Mesendoderm (in vitro differentiated cells): ENCODE measurements at regions not wholly inside any gene's neighbourhood (a gene's known extent, or its start where the extent isn't known, plus 50 kb on each side); places are given as distances from the start of the nearest gene placed in this dataset.

Experiments
- DNase-seq: peaks from one replicate; pipeline ENCODE4 v3.0.0; 2013
- H2AK5ac ChIP-seq: 2 replicates; pipeline ENCODE4 v1.6.1; 2013; ENCODE audit warnings: low read length, inconsistent platforms
- H2BK120ac ChIP-seq: 2 replicates; pipeline ENCODE4 v1.6.1; 2013; ENCODE audit warnings: low read depth, mild to moderate bottlenecking, low read length, moderate library complexity, mixed read lengths
- H2BK15ac ChIP-seq: replicated peaks from 2 replicates; pipeline ENCODE4 v1.6.1; 2013; ENCODE audit warnings: low read depth, mild to moderate bottlenecking, moderate library complexity
- H2BK5ac ChIP-seq: 2 replicates; pipeline ENCODE4 v1.6.1; 2013; ENCODE audit warnings: low read length, inconsistent platforms
- H3K18ac ChIP-seq: 2 replicates; pipeline ENCODE4 v1.6.1; 2013; ENCODE audit warnings: mild to moderate bottlenecking, low read length, mixed read lengths
- H3K23ac ChIP-seq: one replicate; pipeline ENCODE4 v1.6.1; 2013; ENCODE audit warnings: low read length
- H3K27ac ChIP-seq: 2 replicates; pipeline ENCODE4 v1.5.1; 2013; ENCODE audit warnings: low read depth, mild to moderate bottlenecking, inconsistent platforms, low read length, moderate library complexity
- H3K27me3 ChIP-seq: 2 replicates; pipeline ENCODE4 v1.6.1; 2013; ENCODE audit warnings: low read length, control low read depth, mild to moderate bottlenecking, inconsistent platforms; ENCODE audit not compliant: insufficient read depth, poor library complexity
- H3K36me3 ChIP-seq: 2 replicates; pipeline ENCODE4 v1.6.1; 2013; ENCODE audit warnings: low read length, inconsistent platforms; ENCODE audit not compliant: control insufficient read depth, insufficient read depth
- H3K4ac ChIP-seq: one replicate; pipeline ENCODE4 v1.6.1; 2013; ENCODE audit warnings: low read depth, mild to moderate bottlenecking, low read length, moderate library complexity
- H3K4me1 ChIP-seq: 2 replicates; pipeline ENCODE4 v1.6.1; 2013; ENCODE audit warnings: low read depth, low read length, inconsistent platforms; ENCODE audit not compliant: control insufficient read depth
- H3K4me2 ChIP-seq: 2 replicates; pipeline ENCODE4 v1.6.1; 2013; ENCODE audit warnings: low read length
- H3K4me3 ChIP-seq: 2 replicates; pipeline ENCODE4 v1.5.1; 2013; ENCODE audit warnings: mild to moderate bottlenecking, low read length
- H3K56ac ChIP-seq: one replicate; pipeline ENCODE4 v1.6.1; 2013; ENCODE audit warnings: low read length
- H3K79me1 ChIP-seq: 2 replicates; pipeline ENCODE4 v1.6.1; 2013; ENCODE audit warnings: low read length, inconsistent platforms
- H3K79me2 ChIP-seq: 2 replicates; pipeline ENCODE4 v1.6.1; 2013; ENCODE audit warnings: mild to moderate bottlenecking, low read length; ENCODE audit not compliant: control insufficient read depth, insufficient read depth
- H3K9ac ChIP-seq: 2 replicates; pipeline ENCODE4 v1.6.1; 2013; ENCODE audit warnings: low read length, inconsistent platforms
- H4K5ac ChIP-seq: one replicate; pipeline ENCODE4 v1.6.1; 2013; ENCODE audit warnings: low read length
- H4K8ac ChIP-seq: one replicate; pipeline ENCODE4 v1.6.1; 2013; ENCODE audit warnings: low read depth, mild to moderate bottlenecking, control low read depth, low read length, moderate library complexity
- WGBS: extraction: QIAGEN DNeasy Blood & Tissue Kit; methylation state at CpG from one replicate; pipeline ENCODE4 v1.1.7; 2013; ENCODE audit warnings: low lambda C conversion rate, missing lambda C conversion rate; ENCODE audit not compliant: insufficient coverage; ENCODE audit errors: extremely low coverage; 5-methylcytosine and 5-hydroxymethylcytosine counted together

DNA sequence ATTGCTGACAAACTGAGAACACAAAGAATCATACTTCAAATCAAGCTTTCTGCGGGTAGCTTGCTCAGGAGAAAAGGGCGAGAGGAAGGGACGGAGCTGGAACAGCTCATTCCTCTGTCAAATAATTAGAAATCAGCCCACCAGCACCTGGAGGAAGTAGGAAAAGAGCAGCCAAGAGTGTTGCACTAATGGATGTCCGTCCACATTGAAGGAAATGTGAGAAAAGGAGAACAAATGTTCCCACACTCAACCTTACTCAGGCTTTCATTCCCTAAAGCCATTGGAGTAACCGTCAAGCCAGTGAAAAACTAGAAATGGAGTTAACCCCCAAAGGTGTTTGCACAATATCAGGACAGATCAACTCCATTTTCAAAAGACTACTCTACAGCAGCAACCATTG, 233.0 kb upstream of the PRKD1 start:
- Histone ChIP-seq H3K27ac (no peak overlapping the region), H3K18ac (no peak overlapping the region)
- WGBS = no CpG with 5 or more reads among the region's 5 CpGs

DNA sequence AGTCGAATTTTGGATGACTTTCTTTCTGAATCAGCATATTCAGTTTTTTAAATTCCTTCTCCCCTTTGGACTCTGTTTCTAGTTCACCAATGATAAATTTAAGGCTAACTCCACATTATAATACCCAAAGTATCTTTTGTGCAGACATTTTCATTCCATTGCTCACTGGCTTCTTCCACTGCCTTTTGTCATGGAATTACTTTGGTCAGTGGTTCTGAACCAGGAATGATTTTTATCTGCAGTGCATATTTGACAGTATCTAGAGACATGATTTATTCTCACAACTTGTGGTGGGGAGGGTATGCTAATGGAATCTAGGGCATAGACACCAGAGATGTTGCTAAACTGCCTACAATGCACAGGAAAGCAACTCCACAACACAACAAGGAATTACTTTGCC, 234.4 kb upstream of the PRKD1 start:
- Histone ChIP-seq H3K79me2 (no peaks in the 10 kb centered on the region), H2BK5ac (no peak overlapping the region), H2BK15ac (no peak overlapping the region), H4K8ac (no peak overlapping the region), H3K9ac (no peak overlapping the region), H3K79me1 (no peaks in the 10 kb centered on the region), H4K5ac (no peak overlapping the region), H3K56ac (no peak overlapping the region), H3K4ac (no peak overlapping the region), H3K27me3 (no peaks in the 10 kb centered on the region), H3K23ac (no peak overlapping the region), H3K27ac (no peak overlapping the region), H2AK5ac (no peak overlapping the region), H3K18ac (no peak overlapping the region), H3K36me3 (no peaks in the 10 kb centered on the region), H3K4me3 (no peak overlapping the region), H3K4me1 (no peaks in the 10 kb centered on the region), H2BK120ac (no peak overlapping the region), H3K4me2 (no peak overlapping the region)
- WGBS = no CpG with 5 or more reads among the region's 1 CpG
- DNase-seq = no peak

More for the DNA sequence above, 233.0 kb upstream of the PRKD1 start:
- H3K56ac ChIP-seq = no peak overlapping the region
- H3K4me2 ChIP-seq = no peak overlapping the region
- no peaks in the 10 kb centered on the region for H3K27me3 ChIP-seq
- H3K4me1 ChIP-seq = no peaks in the 10 kb centered on the region
- DNase-seq = no peak
- no peaks in the 10 kb centered on the region for H3K36me3 ChIP-seq
- H2BK5ac ChIP-seq = no peak overlapping the region
- H3K4me3 ChIP-seq = no peak overlapping the region
- no peaks in the 10 kb centered on the region for H3K79me2 ChIP-seq
- H2BK15ac ChIP-seq = no peak overlapping the region
- H3K9ac ChIP-seq = no peak overlapping the region
- H4K8ac ChIP-seq = no peak overlapping the region
- H3K79me1 ChIP-seq = no peaks in the 10 kb centered on the region
- no peak overlapping the region for H2AK5ac ChIP-seq
- H2BK120ac ChIP-seq = no peak overlapping the region
- H4K5ac ChIP-seq = no peak overlapping the region
- no peak overlapping the region for H3K23ac ChIP-seq
- H3K4ac ChIP-seq = no peak overlapping the region

DNA sequence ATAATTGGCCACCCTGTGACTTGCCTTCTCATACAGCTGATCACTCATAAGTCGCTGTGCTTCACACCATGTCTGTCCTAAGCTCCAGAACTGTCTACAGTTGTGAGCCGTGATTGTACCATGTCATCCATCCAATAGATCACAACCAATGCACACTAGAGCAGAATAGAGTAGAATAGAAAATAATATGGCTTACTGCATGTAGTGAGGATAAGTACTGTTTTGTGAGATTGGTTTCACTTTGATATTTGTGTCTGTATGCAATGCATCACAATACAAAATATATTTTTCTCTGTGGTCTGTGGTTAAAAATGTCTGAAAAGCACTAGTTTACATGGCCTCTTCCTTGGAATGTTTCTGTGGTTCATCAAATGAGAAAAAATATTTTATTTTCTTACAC, 237.6 kb upstream of the PRKD1 start:
- Histone ChIP-seq H3K56ac (no peak overlapping the region), H2BK5ac (no peak overlapping the region), H3K4me1 (no peaks in the 10 kb centered on the region), H3K36me3 (no peaks in the 10 kb centered on the region), H3K4me3 (no peak overlapping the region), H2AK5ac (no peak overlapping the region), H3K9ac (no peak overlapping the region), H4K5ac (no peak overlapping the region), H3K79me1 (no peaks in the 10 kb centered on the region), H3K18ac (no peak overlapping the region), H4K8ac (no peak overlapping the region), H3K79me2 (no peaks in the 10 kb centered on the region), H2BK120ac (no peak overlapping the region), H3K27me3 (no peaks in the 10 kb centered on the region), H2BK15ac (no peak overlapping the region), H3K23ac (no peak overlapping the region), H3K4ac (no peak overlapping the region), H3K4me2 (no peak overlapping the region), H3K27ac (no peak overlapping the region)
- DNase-seq = no peak
- no CpG with 5 or more reads among the region's 2 CpGs for WGBS

- Histone ChIP-seq H3K23ac (no peak overlapping the region), H2BK120ac (no peak overlapping the region), H4K8ac (no peak overlapping the region), H3K36me3 (no peaks in the 10 kb centered on the region), H3K79me2 (no peaks in the 10 kb centered on the region), H3K4me2 (no peak overlapping the region), H3K27ac (no peak overlapping the region), H2BK5ac (no peak overlapping the region), H3K56ac (no peak overlapping the region), H4K5ac (no peak overlapping the region), H3K9ac (no peak overlapping the region), H3K18ac (no peak overlapping the region), H2BK15ac (no peak overlapping the region), H3K79me1 (no peaks in the 10 kb centered on the region), H3K4me3 (no peak overlapping the region), H3K27me3 (no peaks in the 10 kb centered on the region), H3K4me1 (no peaks in the 10 kb centered on the region), H2AK5ac (no peak overlapping the region), H3K4ac (no peak overlapping the region)
- DNase-seq = no peak
- no CpG with 5 or more reads among the region's 1 CpG for WGBS
Measured at GRCh38 chr14:30177781-30178180, 250.1 kb upstream of the PRKD1 start.

DNA sequence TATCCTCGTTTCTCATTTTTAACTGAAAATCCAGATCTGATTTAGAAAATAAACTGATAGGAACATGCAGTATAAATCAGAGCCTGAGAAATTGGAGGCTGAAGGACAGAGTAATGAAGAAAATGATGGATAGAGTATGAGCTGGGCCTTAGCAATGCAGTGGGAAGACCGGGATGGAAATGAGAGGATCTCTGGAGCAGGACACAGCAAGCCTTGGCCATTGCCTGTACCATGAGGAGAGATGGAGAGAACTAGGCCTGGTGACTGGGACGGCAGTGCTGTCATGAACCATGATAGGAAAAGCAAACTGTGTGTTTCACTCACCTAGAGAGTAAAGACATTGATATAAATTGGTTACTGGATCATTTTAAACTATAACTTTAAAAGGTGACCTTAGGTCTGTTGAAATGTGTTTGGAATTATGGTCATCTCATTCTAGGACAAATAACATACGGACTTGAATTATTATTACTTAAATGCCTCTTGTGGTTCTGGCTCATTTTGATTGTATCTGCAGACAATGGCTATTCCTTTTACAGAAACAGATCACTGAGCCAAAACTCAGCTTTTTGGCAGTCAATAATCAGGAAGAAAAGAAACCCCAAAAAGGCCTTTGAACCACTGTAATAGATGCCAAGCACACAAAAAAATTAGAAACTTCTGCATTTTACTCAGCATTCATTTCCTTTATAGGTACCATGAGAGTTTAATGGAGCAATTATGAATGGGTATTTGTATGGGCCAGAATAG, 251.9 kb upstream of the PRKD1 start:
- H3K79me1 ChIP-seq = no peaks in the 10 kb centered on the region
- no peaks in the 10 kb centered on the region for H3K36me3 ChIP-seq
- no peak overlapping the region for H3K23ac ChIP-seq
- H3K4ac ChIP-seq = no peak overlapping the region
- no peak overlapping the region for H2BK15ac ChIP-seq
- no peaks in the 10 kb centered on the region for H3K27me3 ChIP-seq
- no peak overlapping the region for H3K4me2 ChIP-seq
- no peak overlapping the region for H2BK120ac ChIP-seq
- no peak overlapping the region for H3K9ac ChIP-seq
- no CpG with 5 or more reads among the region's 4 CpGs for WGBS
- DNase-seq = no peak
- H3K4me1 ChIP-seq = no peaks in the 10 kb centered on the region
- no peak overlapping the region for H3K27ac ChIP-seq
- no peak overlapping the region for H2AK5ac ChIP-seq
- no peak overlapping the region for H3K56ac ChIP-seq
- H3K4me3 ChIP-seq = no peak overlapping the region
- H3K79me2 ChIP-seq = no peaks in the 10 kb centered on the region
- no peak overlapping the region for H2BK5ac ChIP-seq
- no peak overlapping the region for H4K5ac ChIP-seq
- H3K18ac ChIP-seq = no peak overlapping the region
- no peak overlapping the region for H4K8ac ChIP-seq

GRCh38 chr14:30180219-30180618, 252.6 kb upstream of the PRKD1 start:
- no peaks in the 10 kb centered on the region for H3K27me3 ChIP-seq
- H3K36me3 ChIP-seq = no peaks in the 10 kb centered on the region
- no peak overlapping the region for H3K4me2 ChIP-seq
- no peak overlapping the region for H3K18ac ChIP-seq
- H2AK5ac ChIP-seq = no peak overlapping the region
- H3K23ac ChIP-seq = no peak overlapping the region
- H3K4me3 ChIP-seq = no peak overlapping the region
- H3K9ac ChIP-seq = no peak overlapping the region
- no peak for DNase-seq
- no peak overlapping the region for H2BK120ac ChIP-seq
- no peak overlapping the region for H3K27ac ChIP-seq
- H3K4me1 ChIP-seq = no peaks in the 10 kb centered on the region
- H2BK5ac ChIP-seq = no peak overlapping the region
- no peak overlapping the region for H4K8ac ChIP-seq
- WGBS = no CpG with 5 or more reads among the region's 2 CpGs
- H3K56ac ChIP-seq = no peak overlapping the region
- H3K79me1 ChIP-seq = no peaks in the 10 kb centered on the region
- no peak overlapping the region for H4K5ac ChIP-seq
- no peak overlapping the region for H2BK15ac ChIP-seq
- H3K4ac ChIP-seq = no peak overlapping the region
- H3K79me2 ChIP-seq = no peaks in the 10 kb centered on the region
